Activated T-cell treated with anti-CD3 and anti-CD28 coated beads, Interleukin-2, amount 50 U/mL, for 24 hours (primary cell): ENCODE measurements at regions not wholly inside any gene's neighbourhood (a gene's known extent, or its start where the extent isn't known, plus 50 kb on each side); places are given as distances from the start of the nearest gene placed in this dataset.

Experiments
- DNase-seq: peaks from one replicate; pipeline ENCODE4 v3.0.0-alpha.2; 2020
- H3K27ac Mint-ChIP-seq: 2 replicates; pipeline ENCODE4 v1.8.0; 2020; ENCODE audit warnings: mild to moderate bottlenecking, mixed read lengths
- H3K27me3 Mint-ChIP-seq: 2 replicates; pipeline ENCODE4 v1.8.0; 2020; ENCODE audit warnings: mixed read lengths
- H3K36me3 Mint-ChIP-seq: 2 replicates; pipeline ENCODE4 v1.8.0; 2020; ENCODE audit warnings: low read depth, mixed read lengths
- H3K4me1 Mint-ChIP-seq: 2 replicates; pipeline ENCODE4 v1.8.0; 2020; ENCODE audit warnings: low read depth, mixed read lengths
- H3K4me3 Mint-ChIP-seq: 2 replicates; pipeline ENCODE4 v1.8.0; 2020; ENCODE audit warnings: mild to moderate bottlenecking, moderate library complexity, mixed read lengths
- H3K9me3 Mint-ChIP-seq: 2 replicates; pipeline ENCODE4 v1.8.0; 2020; ENCODE audit warnings: mixed read lengths

GRCh38 chr2:104430852-104431251 is 423.1 kb upstream of the POU3F3 start:
- no peak for DNase-seq
- Mint-ChIP-seq H3K36me3 (no peaks in the 10 kb centered on the region), H3K9me3 (no peaks in the 10 kb centered on the region), H3K27ac (no peak overlapping the region), H3K27me3 (peaks cover 25% of the 10 kb centered on the region), H3K4me1 (peaks cover 8% of the 10 kb centered on the region), H3K4me3 (no peak overlapping the region)

GRCh38 chr2:104431701-104432121 is 422.2 kb upstream of the POU3F3 start:
- Mint-ChIP-seq H3K27ac (no peak overlapping the region), H3K4me1 (peaks cover 8% of the 10 kb centered on the region), H3K4me3 (no peak overlapping the region), H3K27me3 (peaks cover 25% of the 10 kb centered on the region), H3K36me3 (no peaks in the 10 kb centered on the region), H3K9me3 (no peaks in the 10 kb centered on the region)
- no peak for DNase-seq

GRCh38 chr2:104432401-104432800 is 421.5 kb upstream of the POU3F3 start:
- H3K36me3 Mint-ChIP-seq: no peaks in the 10 kb centered on the region
- peaks cover 28% of the 10 kb centered on the region for H3K27me3 Mint-ChIP-seq
- no peaks in the 10 kb centered on the region for H3K9me3 Mint-ChIP-seq
- no peak for DNase-seq
- H3K27ac Mint-ChIP-seq: no peak overlapping the region
- H3K4me3 Mint-ChIP-seq: no peak overlapping the region
- H3K4me1 Mint-ChIP-seq: peaks cover 8% of the 10 kb centered on the region

- H3K27ac Mint-ChIP-seq: no peak overlapping the region
- H3K4me1 Mint-ChIP-seq: peaks cover 8% of the 10 kb centered on the region
- H3K9me3 Mint-ChIP-seq: no peaks in the 10 kb centered on the region
- H3K36me3 Mint-ChIP-seq: no peaks in the 10 kb centered on the region
- peaks cover 28% of the 10 kb centered on the region for H3K27me3 Mint-ChIP-seq
- H3K4me3 Mint-ChIP-seq: no peak overlapping the region
- DNase-seq: no peak
These were observed 420.9 kb upstream of the POU3F3 start for GRCh38 chr2:104432991-104433390.

GRCh38 chr2:104433657-104434056 is 420.3 kb upstream of the POU3F3 start:
- Mint-ChIP-seq H3K27ac (no peak overlapping the region), H3K4me3 (no peak overlapping the region), H3K36me3 (no peaks in the 10 kb centered on the region), H3K9me3 (no peaks in the 10 kb centered on the region), H3K27me3 (peaks cover 28% of the 10 kb centered on the region), H3K4me1 (peaks cover 8% of the 10 kb centered on the region)
- no peak for DNase-seq

GRCh38 chr2:104434318-104434792 is 419.6 kb upstream of the POU3F3 start:
- Mint-ChIP-seq H3K9me3 (no peaks in the 10 kb centered on the region), H3K27ac (no peak overlapping the region), H3K4me3 (peak overlapping the region; percentile 23), H3K4me1 (peaks cover 8% of the 10 kb centered on the region), H3K27me3 (peaks cover 28% of the 10 kb centered on the region), H3K36me3 (no peaks in the 10 kb centered on the region)
- DNase-seq: no peak

- Mint-ChIP-seq H3K4me1 (peaks cover 8% of the 10 kb centered on the region), H3K36me3 (no peaks in the 10 kb centered on the region), H3K27me3 (peaks cover 28% of the 10 kb centered on the region), H3K4me3 (no peak overlapping the region), H3K27ac (no peak overlapping the region), H3K9me3 (no peaks in the 10 kb centered on the region)
- no peak for DNase-seq
These were observed 418.9 kb upstream of the POU3F3 start for GRCh38 chr2:104434966-104435365.

- Mint-ChIP-seq H3K27ac (no peak overlapping the region), H3K36me3 (no peaks in the 10 kb centered on the region), H3K9me3 (no peaks in the 10 kb centered on the region), H3K27me3 (peaks cover 11% of the 10 kb centered on the region), H3K4me1 (peaks cover 8% of the 10 kb centered on the region), H3K4me3 (no peak overlapping the region)
- DNase-seq: no peak
These were observed 415.4 kb upstream of the POU3F3 start for GRCh38 chr2:104438481-104438880.

- Mint-ChIP-seq H3K9me3 (no peaks in the 10 kb centered on the region), H3K4me1 (peaks cover 5% of the 10 kb centered on the region), H3K36me3 (no peaks in the 10 kb centered on the region), H3K27ac (no peak overlapping the region), H3K4me3 (no peak overlapping the region), H3K27me3 (peaks cover 3% of the 10 kb centered on the region)
- DNase-seq: no peak
These were observed 410.8 kb upstream of the POU3F3 start for GRCh38 chr2:104443145-104443544.

GRCh38 chr2:104444392-104444791 is 409.5 kb upstream of the POU3F3 start:
- H3K36me3 Mint-ChIP-seq: no peaks in the 10 kb centered on the region
- H3K27ac Mint-ChIP-seq: no peak overlapping the region
- H3K4me1 Mint-ChIP-seq: peaks cover 13% of the 10 kb centered on the region
- H3K4me3 Mint-ChIP-seq: no peak overlapping the region
- H3K27me3 Mint-ChIP-seq: peaks cover 3% of the 10 kb centered on the region
- H3K9me3 Mint-ChIP-seq: no peaks in the 10 kb centered on the region
- no peak for DNase-seq

- no peaks in the 10 kb centered on the region for H3K36me3 Mint-ChIP-seq
- H3K9me3 Mint-ChIP-seq: no peaks in the 10 kb centered on the region
- DNase-seq: no peak
- peaks cover 3% of the 10 kb centered on the region for H3K27me3 Mint-ChIP-seq
- peaks cover 13% of the 10 kb centered on the region for H3K4me1 Mint-ChIP-seq
- H3K27ac Mint-ChIP-seq: no peak overlapping the region
- H3K4me3 Mint-ChIP-seq: no peak overlapping the region
These were observed 409.0 kb upstream of the POU3F3 start for GRCh38 chr2:104444889-104445288.

- Mint-ChIP-seq H3K36me3 (no peaks in the 10 kb centered on the region), H3K4me1 (peaks cover 13% of the 10 kb centered on the region), H3K27me3 (no peaks in the 10 kb centered on the region), H3K9me3 (no peaks in the 10 kb centered on the region), H3K27ac (no peak overlapping the region), H3K4me3 (no peak overlapping the region)
- DNase-seq: no peak
These were observed 406.0 kb upstream of the POU3F3 start for GRCh38 chr2:104447831-104448434.

GRCh38 chr2:104448661-104449440 is 405.1 kb upstream of the POU3F3 start:
- H3K27me3 Mint-ChIP-seq: no peaks in the 10 kb centered on the region
- no peak overlapping the region for H3K27ac Mint-ChIP-seq
- H3K9me3 Mint-ChIP-seq: no peaks in the 10 kb centered on the region
- H3K36me3 Mint-ChIP-seq: no peaks in the 10 kb centered on the region
- no peak overlapping the region for H3K4me3 Mint-ChIP-seq
- peaks cover 13% of the 10 kb centered on the region for H3K4me1 Mint-ChIP-seq
- DNase-seq: no peak

GRCh38 chr2:104452558-104452957 is 401.4 kb upstream of the POU3F3 start:
- DNase-seq: no peak
- Mint-ChIP-seq H3K4me3 (no peak overlapping the region), H3K9me3 (no peaks in the 10 kb centered on the region), H3K27ac (no peak overlapping the region), H3K36me3 (no peaks in the 10 kb centered on the region), H3K27me3 (no peaks in the 10 kb centered on the region), H3K4me1 (peaks cover 12% of the 10 kb centered on the region)

GRCh38 chr2:104462731-104463130 is 391.2 kb upstream of the POU3F3 start:
- no peak overlapping the region for H3K27ac Mint-ChIP-seq
- no peaks in the 10 kb centered on the region for H3K36me3 Mint-ChIP-seq
- H3K9me3 Mint-ChIP-seq: no peaks in the 10 kb centered on the region
- H3K27me3 Mint-ChIP-seq: peaks cover 2% of the 10 kb centered on the region
- no peak overlapping the region for H3K4me3 Mint-ChIP-seq
- no peak for DNase-seq
- no peaks in the 10 kb centered on the region for H3K4me1 Mint-ChIP-seq
